CD4-positive, alpha-beta T cell treated with Interleukin-21 for 1 hour (primary cell): ENCODE measurements at regions not wholly inside any gene's neighbourhood (a gene's known extent, or its start where the extent isn't known, plus 50 kb on each side); places are given as distances from the start of the nearest gene placed in this dataset.

Experiments used
- DNase-seq: peaks from one replicate; pipeline ENCODE4 v3.0.0-alpha.2; 2020

GRCh38 chr12:30827101-30828066 is 72.6 kb upstream of the CAPRIN2 start:
- no peak for DNase-seq

DNA sequence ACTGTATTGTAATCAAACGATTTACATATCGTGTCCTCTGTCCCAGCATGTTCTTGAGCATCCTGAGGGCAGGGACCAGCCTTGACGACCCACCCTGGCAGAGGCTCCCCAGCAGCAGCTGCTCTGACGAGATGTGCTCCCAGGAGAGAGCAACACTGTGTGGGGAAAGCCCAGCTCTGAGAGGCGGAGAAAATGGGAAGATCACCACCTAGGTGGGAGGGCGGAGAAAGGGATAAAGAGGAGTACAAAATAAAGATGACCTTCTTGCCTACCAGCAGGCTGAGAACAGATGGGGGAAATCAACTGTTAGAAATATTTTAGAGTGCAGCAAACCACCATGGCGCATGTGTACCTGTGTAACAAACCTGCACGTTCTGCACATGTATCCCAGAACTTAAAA is 71.5 kb upstream of the CAPRIN2 start:
- no peak for DNase-seq

DNA sequence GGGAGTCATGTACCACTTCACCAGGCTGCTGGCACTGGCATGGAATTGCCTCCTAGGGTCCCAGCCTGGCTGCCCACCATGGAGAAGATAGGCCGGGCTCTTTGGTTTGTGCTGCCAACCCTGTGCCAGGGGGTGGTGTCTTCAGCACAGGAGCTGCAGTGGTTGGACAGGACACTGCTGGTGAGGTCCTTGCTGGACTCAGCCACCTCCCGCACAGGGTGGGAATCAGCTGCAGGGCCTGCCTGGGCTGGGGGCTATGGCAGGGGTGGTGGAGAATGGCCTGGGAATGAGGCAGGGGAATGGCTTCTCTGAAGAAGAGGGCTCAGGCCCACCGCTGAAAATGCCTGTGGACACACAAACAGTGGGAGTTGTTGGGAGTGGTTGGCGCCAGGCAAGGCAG is 70.6 kb upstream of the CAPRIN2 start:
- DNase-seq, result no peak

GRCh38 chr12:30824311-30824710 is 69.6 kb upstream of the CAPRIN2 start:
- no peak for DNase-seq

- DNase-seq, result no peak
Observed at GRCh38 chr12:30823764-30824163, 69.0 kb upstream of the CAPRIN2 start.

DNA sequence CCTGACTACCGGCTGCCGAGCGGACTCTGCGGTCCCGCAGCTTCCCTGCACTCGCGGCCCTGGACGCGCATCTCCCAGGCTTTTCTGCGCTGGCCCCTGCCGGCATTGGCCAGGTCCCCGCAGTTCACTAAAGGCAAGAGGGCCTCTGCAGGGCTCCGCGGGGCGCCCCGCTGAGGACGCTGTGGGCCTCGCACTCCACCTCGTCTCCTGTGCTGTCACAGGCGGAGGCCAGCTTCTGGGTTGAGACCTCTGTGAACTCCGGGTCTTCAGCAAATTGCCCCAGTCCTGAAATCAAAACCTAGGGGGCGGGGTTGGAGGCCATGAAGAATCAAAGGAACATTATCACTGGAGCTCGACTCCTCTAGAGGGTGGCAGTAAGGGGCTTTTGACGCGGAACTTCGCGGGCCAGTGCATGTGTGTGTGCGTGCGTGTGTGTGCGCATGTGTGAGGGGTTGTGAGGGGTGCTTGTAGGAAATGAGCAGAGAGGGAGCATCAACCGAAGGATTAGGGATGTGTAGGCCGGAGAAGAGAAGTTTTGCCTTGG is 68.5 kb upstream of the CAPRIN2 start:
- peak; percentile 15 for DNase-seq

- DNase-seq, result peak; percentile 19
Observed at GRCh38 chr12:30822385-30823155, 67.8 kb upstream of the CAPRIN2 start.

DNA sequence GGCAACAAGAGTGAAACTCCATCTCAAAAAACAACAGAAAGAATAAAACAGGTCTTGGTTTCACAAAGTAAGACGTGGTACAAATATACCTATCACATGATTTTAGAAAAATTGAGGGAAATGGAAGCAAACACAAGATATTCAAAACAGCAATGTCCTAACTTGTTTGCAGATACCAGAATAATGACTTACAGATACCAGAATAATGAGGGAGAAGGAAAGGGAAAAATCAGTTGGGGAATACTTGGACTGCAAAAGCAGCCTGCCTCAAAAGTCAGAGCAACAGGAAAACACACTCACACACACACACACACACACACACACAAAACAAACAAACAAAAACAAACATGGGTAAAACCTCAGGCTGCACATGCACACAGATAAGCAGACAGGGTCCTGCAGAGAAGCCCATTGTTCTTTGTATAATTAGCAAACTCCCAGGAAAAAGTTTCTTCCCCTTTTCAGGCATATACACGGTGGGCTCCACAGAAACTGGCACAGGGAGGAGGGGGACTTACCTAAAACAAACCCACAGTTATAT is 65.7 kb upstream of the CAPRIN2 start:
- no peak for DNase-seq

GRCh38 chr12:30818562-30818961 is 63.8 kb upstream of the CAPRIN2 start:
- DNase-seq, result no peak

- no peak for DNase-seq
Observed at GRCh38 chr12:30816742-30817465, 62.2 kb upstream of the CAPRIN2 start.

- no peak for DNase-seq
Observed at GRCh38 chr12:30814295-30814655, 59.5 kb upstream of the CAPRIN2 start.

- DNase-seq, result no peak
Observed at GRCh38 chr12:30813525-30814294, 59.0 kb upstream of the CAPRIN2 start.

GRCh38 chr12:30811966-30812365 is 57.2 kb upstream of the CAPRIN2 start:
- DNase-seq, result no peak

DNA sequence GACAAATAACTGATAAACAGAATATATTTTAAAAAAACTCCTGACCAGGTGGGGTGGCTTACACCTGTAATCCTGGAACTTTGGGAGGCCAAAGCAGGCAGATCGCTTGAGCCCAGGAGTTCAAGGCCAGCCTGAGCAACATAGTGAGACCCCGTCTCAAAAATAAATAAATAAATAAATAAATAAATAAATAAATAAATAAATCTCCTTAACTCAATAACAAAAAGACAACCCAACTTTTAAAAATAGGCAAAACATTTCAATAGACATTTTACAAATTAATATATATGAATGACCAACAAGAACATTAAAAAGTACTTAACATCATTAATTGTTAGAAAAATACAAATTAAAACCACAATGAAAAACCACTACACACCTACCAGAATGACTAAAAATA is 56.2 kb upstream of the CAPRIN2 start:
- DNase-seq, result no peak

DNA sequence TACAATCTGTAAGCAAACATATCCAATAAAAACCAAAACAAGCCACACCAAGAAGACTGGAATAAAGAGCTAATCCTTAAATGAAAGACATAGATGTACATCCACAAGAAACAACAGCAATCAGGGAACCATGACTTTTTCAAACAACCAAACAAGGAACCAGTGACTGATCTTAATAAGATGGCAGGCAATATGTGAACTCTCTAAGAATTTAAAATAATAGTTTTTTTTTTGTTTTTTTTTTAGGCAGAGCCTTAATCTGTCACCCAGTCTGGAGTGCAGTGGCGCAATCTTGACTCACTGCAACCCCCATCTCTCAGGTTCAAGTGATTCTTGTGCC is 52.9 kb upstream of the CAPRIN2 start:
- no peak for DNase-seq

GRCh38 chr12:30806989-30807694 is 52.4 kb upstream of the CAPRIN2 start:
- peak; percentile 66 for DNase-seq

DNA sequence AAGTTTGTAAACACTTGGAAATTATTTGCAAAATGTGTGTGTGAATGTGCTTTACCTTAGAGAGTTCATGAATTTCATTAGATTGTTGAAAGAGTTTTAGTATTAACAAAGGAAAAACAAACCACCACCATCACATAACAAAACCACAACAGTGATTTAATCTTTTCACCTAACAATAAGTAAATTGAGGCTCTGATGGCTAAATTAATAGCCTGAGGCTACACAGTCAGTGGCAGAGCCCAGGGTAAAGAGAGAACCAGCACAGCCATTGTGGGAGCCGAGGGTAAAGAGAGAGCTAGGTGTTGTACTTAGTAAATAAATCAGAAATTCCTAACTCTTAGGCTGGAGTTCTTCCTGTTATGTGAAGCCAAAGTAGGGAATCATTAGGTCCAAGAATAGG is 51.2 kb upstream of the CAPRIN2 start:
- no peak for DNase-seq
